Skin of body (tissue), 1 donor: ENCODE measurements at regions not wholly inside any gene's neighbourhood (a gene's known extent, or its start where the extent isn't known, plus 50 kb on each side); places are given as distances from the start of the nearest gene placed in this dataset.
A peak's percentile ranks its signal among the peaks of the same experiment; 100 is the strongest.
"Not testable (repeated sequence)": the region's sequence is repeated elsewhere in the genome, so short reads cannot be mapped to it uniquely, and the experiment has no call there.

Source experiments
- DNase-seq: peaks from one replicate; lab custom pipeline; 2025; lab: John Stamatoyannopoulos, UW

DNA sequence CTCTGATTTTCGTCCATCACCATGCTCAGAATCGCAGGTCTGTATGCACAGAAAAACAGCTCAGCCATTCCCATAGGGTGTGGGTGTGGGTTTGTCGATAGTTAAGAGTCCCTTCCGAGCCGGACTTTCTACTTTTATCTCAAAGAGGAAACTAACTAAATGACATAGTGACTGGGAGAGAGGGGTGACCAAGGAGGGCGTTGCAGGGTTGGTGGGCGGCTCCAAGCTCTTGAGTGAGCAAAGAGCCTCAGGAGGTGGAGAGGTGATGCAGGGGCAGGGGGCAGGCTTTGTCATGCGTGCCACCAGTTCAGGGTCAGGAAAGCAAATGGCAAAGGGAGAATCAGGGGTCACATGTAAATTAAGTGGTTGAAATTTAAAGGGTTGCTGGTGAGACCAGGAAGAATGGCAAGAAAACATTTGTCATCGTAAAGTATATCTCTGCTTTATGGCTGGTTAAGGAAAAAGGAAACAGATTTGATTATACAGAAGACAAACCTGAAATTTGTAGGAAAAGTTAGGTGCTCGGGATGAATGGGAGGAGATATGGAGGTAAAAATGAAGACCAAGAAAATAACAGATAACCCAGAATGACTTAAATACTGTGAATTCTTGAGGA lies 249.0 kb downstream of the SETD4 start:
- DNase-seq = no peak

DNA sequence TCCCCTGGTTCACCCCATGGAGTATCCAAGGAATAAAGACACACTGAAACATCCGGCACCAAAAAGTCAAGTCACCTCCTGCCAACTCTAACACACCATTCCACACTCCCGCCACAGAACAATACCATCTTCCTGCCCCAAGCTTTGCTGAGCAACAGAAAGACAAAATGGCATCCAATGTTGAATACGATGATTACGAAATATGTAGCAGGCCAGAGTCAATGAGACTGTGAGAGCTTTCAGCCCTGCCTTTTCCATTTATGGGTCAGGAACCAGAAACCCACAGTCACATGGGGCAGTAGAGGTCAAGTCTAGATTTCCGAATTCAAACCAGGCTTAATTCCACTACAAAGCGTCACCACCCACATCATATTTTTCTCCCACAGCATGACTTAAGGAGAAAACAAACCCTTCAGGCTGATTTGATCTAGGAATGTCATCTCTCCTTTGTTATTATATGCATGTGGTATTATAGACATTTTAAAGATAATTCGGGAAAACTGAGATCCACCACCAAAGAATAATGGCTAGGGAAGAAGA lies 249.8 kb downstream of the SETD4 start:
- no peak for DNase-seq

DNA sequence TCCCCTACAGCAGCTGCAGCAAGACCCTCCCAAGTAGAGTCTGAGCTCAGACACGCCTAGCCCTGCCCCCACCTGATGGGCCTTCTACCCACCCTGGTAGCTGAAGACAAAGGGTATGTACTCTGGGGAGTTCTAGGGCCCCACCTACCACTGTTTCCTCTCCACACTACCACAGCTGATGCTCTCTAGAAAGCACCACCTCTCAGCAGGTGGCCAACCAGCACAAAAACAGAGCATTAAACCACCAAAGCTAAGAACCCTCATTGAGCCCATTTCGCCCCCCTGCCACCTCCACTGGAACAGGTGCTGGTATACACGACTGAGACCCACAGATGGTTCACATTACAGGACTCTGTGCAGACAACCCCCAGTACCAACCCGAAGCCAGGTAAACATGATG lies 258.9 kb downstream of the SETD4 start:
- no peak for DNase-seq

DNA sequence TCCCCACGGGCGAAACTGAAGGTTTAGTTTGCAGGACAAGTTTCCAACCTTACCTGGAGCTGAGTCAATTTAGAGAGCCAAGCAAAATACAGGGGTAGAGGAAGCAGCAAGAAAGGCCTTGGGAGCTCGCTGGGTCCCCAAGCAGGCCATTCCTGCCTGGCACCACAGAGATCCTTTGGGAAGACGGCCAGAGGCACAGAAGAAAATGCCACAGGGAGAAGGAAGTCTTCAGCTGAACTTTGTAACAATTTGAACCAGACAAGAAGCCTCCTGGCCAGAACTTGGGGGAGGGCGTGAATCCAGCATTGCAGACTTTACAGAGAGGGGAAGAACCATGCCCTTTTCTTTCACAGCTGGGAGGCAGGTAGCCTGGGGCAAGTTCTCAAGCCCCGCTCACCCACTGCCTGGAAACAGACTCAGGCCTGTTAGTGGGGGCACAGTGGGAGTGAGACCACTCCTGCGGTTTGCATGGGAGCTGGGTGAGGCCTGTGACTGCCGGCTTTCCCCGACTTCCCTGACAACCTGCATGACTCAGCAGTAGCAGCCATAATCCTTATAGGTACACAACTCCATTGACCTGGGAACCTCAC lies 259.4 kb downstream of the SETD4 start:
- not testable (repeated sequence) for DNase-seq

DNA sequence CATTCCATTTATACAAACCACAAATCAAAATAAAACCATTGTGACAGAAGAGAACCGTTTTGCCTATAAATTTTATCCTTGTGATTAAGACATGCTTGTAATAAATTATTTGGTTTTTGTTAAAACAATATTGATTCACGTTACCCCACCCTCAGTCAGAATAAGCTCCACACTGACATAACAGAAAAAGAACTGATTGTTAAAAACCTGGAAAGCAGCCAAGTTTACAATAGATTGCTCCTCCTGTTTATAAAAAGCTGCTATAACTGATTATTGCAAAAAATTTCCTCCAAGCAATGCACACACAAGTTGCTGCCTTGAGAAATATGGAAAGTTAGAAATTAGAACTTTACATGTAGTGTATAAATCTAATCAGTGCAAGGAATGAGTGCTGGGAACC lies 263.5 kb downstream of the SETD4 start:
- DNase-seq = no peak

DNA sequence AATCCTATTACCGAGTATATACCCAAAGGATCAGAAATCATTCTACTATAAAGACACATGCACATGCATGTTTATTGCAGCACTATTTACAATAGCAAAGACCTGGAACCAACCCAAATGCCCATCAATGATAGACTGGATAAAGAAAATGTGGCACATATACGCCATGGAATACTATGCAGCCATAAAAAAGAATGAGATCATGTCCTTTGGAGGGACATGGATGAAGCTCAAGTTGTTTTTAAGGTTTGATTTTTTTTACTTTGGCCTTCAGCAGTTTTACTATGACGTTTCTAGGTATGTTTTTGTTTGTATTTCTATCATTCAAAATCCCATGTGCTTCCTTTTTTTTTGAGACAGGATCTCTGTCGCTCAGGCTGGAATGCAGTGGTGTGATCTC lies 265.8 kb downstream of the SETD4 start:
- DNase-seq = not testable (repeated sequence)

DNA sequence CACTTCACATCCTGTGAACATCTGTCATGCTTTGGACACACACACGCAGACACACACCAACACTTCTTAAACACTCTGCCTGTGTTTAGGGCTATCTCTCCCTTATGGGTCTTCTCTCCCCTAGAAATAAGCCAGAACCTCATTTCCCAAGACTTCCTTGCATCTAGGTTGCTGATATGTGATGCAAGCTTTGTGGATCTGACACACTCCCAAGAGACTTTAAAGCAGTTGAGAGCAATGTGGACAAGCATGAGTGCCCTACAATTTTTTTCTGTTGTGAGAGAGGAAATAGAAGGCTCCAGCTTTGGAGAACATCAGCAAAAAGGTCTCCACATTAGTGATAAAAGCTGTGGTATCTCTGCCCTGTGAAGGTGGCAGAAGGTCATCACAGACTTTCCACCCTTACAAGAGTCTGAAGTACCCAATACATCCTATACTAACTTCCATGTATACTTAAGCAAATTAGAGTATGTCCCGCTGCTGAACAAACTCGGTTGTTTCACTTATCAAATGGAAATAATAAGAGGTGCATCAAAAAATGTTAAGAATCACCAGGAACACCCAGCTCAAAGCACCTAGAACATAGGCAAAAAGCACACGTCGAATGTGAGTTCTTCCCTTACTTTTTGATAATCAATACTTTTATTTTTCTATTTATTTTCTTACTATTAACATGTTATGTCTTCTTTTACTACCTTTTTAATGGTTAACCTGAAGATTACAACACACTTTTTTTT lies 267.6 kb downstream of the SETD4 start:
- DNase-seq = no peak

DNA sequence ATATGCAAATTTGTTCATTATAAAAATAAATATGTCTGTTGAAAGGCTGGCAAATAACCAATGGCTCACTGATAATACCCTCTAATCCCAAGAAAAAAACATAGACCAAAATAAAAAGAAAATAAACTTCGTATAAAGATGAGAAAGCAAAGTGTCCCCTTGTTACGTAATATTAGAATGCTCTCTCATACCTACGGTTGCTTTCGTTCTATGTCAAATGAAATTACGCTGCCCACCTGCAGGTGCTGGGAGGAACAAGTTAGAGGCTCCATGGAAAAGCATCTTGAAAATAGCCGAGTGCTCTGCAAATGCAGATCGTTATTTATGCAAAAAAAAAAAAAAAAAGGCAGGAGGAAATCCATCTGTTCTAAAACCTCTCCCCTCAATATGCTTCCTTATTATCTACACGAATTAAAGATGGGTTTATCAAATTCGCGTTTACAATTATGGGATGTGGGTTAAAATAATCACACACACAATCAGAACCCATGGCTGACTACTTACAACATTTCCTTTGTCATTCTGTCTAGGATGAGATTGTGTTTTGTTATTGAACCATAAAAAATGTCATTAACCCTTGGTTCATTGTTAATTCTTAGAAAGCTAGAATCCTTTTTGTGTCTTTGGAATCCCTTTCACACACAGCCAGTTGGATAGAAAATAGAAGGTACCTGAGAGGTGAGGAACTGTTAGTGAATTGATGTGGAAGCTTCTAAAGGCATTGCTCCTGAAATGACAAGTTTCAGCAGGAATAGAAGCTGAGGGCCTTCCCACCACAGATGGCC lies 268.6 kb downstream of the SETD4 start:
- DNase-seq = no peak

DNA sequence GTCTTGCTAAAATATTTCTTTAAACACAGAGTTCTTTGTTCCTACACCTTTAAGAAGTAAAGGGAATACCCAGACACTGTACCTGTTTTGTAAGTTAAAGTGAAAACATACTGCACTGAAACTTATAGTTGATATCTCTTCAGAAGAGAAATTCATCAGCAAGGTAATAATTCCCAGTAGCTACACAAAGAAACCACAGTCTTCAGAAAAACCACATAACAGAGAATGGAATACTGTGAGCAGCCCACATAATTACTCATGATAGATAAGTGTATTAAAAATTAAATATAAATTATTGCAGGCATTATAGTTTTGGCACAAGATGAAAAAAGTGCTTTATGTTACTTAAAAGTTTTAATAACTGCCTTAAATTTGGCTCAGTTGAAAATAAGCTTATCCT lies 276.6 kb downstream of the SETD4 start:
- DNase-seq = no peak

DNA sequence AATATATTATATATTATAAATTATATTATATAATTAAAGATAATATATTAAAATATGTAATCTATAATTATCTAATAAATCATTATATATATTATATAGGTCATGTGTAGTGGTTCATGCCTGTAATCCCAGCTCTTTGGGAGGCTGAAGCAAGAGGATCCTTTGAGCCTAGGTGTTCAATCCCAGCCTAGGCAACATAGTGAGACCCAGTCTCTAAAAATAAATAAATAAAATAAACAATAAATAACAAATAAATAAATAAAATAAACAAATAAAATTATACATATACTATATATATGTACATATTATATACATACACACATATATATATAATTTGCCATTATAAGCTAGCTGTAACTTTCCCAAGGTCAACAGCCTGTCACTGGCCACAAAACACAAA lies 277.7 kb downstream of the SETD4 start:
- no peak for DNase-seq

DNA sequence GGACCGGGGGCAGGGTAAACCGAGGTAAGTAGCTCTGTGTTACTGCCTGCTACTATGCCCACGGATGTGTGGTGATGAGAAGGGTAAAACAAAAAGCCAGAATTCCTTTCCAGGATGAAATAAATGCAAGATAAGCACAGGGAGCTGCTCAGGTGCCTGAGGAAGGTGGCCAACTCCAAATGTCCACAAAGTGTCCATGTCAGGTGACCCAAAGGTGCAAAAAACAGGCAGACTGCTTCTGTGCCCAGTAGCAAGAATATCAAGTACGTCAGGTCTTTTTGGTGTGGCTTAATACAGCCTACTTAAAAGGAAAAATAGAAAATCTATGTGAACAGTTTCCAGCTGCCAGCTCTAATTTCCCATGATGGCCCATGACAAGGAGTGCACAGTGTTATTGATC lies 279.3 kb downstream of the SETD4 start:
- DNase-seq = no peak

DNA sequence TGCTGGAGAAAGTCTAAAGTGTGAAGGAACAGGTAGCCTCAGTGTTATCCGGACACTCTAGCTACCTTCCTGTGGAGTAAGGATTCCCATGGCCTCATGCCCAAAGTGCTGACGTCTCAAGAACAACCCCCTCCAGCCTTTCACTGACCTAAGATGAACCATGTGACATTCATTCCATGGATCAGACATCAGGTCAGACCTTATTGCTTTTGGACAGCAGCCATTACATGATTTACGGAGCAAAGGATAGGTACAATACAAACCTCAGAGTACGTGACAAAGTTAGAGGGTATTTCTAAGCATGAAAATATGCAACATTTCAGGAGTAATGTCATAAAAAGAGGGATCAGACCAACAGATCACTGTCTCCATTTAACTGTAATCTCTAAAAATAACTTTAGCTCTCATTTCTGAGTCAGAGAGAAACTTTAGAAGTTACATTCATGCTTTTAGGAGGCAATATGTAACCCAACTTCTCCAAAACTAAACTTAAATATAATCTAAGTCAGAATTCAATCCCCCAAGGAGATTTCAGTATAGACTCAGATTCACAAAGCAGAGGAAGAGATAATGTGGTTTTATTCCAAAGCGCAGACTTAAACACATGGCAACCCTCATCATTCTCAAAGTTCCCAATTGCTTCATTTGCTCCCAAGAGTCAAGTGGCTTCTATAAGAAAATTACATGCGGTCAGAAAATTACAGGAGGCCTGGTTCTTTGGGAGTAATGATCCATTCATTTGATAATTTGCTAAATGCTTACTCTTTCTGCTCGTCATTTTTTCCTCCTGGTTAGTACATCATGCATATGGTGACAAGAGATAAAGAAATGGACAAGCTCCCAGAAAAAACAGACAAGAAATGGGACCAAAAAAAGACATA lies 280.4 kb downstream of the SETD4 start:
- DNase-seq = peak; percentile 5

DNA sequence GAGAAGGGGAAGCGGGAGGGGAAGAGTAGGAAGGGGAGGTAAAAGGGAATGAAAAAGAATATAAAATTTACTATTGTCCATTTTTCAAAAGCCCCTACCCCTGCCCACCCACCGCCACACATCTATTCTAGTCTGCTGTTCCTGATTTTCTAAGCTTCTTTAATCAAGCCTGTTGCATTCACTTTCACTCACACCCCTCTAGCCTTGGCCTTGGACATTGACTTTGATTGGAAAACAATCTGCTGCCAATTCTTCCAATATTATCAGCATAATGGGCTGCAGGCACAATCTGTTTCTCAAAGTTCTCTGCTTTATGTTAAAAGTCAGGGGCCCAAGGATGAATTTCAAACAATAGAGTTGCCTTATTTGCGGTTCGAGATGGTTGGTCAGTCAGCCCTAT lies 281.2 kb downstream of the SETD4 start:
- no peak for DNase-seq

DNA sequence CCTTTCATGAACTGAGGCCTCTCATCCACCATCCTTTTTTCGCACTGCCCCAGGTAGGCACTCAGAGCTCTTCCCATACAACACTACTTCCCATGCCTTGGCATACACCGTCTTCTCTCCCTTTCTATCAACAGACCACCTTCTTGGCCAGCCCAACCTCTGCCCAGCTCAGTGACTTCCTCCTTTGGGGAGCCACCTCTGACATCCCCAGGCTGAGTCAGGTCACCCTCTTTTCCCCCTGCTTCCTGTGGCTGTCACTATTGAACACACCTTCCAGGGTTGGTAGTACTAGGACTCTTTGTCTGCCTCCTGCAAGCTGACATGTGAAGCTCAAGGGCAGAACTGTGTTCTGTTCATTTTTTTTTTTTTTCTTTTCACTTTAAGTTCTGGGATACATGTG lies 283.2 kb downstream of the SETD4 start:
- no peak for DNase-seq

DNA sequence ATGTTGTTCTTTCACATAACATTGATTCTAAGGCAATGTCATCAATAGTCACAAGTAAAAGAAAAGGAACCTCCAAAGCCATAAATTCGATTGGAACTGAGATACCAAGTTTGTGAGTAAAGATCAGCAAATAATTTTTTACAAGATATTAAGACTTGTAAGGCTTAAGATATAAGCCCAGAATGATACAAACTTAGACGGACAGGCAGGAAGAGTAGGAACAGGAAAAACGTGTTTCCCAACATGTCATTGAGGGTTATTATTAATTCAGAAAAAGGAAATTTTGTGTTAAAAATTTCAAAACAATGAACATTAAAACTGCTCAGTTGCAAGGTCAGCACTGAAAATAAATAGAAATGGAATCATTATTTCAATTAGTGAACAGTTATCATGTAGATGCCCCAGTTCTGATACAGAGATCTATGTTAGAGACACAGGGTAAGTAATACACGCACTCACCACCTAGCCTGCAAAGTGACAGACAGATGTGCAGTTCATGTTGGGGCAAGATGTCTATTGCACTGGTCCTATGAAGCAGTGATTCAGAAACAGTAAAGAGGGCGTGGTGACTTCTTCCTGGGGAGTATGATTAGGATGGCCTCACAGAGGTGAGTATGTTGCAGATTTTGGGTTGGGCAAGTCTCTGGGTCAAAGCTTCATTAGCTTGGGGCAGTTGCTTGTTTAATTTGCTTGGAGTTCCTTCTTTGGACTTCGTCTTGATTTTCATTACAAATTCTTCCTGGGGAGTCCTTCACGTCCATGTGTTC lies 284.4 kb downstream of the SETD4 start:
- no peak for DNase-seq

DNA sequence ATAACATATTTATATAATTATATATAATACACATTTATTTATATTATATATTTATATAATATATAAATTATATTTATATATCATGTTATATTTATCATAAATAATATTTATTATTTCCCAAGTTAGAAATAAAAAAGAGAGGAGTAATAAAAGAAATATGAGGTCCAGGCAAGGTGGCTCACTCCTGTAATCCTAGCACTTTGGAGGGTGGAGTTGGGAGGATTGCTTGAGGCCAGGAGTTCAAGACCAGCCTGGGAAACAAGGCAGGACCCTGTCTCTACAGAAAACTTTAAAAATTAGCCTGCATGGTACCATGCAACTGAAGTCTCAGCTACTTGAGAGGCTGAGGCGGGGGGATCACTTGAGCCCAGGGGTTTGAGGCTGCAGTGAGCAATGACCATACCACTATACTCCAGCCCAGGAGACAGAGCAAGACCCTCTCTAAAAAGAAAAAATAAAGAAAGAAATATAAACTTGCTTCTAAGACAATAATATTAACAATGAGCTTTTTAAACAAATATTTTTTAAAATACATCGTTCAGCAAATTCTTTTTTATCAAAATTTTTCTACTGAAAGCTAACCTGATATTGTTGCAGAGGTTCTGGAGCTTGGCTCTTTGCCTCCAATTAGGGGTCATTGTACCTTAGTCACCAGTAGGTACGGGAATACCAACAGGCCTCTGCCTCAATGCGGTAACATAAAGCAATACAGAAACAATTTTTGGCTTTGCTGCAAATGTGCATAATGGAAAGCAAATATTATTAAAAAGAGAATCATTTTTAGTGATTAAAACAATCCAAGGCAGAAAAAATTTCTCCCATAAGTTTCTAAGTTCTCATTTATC lies 290.0 kb downstream of the SETD4 start:
- DNase-seq = no peak

DNA sequence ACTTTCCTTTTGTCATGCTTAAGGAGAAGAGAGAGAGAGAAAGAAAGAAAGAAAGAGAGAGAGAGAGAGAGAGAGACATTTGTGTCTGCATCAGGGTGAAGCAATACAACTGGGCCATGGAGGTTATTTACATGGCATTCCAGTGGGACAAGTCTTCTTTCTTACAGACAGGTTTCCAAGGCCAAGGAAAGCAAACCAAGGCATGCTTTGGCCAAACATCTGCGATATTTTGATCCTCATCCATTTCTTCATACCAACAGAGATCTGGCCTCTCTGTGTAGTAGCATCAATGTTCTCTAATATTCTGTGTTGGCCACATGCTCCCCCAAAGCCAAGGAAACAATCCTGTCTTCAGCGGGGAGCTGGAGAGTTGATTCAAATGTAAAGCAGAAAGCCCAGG lies 292.1 kb downstream of the SETD4 start:
- no peak for DNase-seq

DNA sequence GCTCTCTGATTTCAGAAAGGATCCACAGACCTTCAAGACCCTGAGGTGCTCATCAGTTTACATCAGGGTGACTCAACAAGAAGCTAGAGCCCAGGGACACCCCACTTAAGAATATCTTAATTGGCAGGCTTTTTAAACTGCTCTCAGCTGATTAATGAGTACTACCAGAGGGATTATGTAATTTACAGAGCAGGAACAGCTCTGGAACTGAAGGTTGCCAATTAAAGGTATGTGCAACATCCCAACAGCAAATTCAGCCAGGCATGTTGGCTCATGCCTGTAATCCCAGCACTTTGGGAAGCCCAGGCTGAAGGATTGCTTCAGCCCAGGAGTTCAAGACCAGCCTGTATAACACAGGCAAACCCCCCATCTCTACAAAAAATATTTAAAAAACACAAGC lies 295.7 kb downstream of the SETD4 start:
- DNase-seq = no peak

DNA sequence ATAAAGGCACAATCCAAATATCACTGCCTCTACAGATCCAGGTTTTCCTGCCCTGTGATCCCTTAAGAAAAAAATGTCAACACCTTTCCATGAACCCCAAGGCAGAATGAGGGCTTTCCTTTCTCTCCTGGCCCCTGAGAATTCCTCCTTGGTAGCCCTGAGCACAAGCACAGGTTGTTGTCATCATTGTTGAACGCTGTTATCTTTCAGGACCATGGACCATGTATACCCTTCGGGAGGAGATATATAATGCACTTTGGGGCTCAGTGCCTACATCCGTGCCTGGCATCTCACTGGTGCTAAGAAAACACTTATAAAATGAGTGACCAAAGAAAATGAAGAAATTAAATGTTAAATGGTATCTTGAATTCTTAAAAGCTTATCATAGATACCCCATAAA lies 296.2 kb downstream of the SETD4 start:
- DNase-seq = no peak
